ENCODE measurements at regions not wholly inside any gene's neighbourhood (a gene's known extent, or its start where the extent isn't known, plus 50 kb on each side); places are given as distances from the start of the nearest gene placed in this dataset.

GRCh38 chr4:125948021-125948420, 633.3 kb downstream of the FAT4 start:
- Histone ChIP-seq H3K27ac (ENCODE audit: low read length in 2 of 2) (no peak overlapping the region), H3K4me3 (ENCODE audit: control extremely low read depth in 1 of 5, extremely low read depth in 1 of 5, insufficient read depth in 1 of 5, low read depth in 2 of 5, low read length in 4 of 5) (no peak overlapping the region), H3K4me2 (replicated peaks; ENCODE audit: low read depth, low read length, poor library complexity, severe bottlenecking) (no peak overlapping the region), H4K20me1 (ENCODE audit: control insufficient read depth, insufficient read depth, low read length, poor library complexity, severe bottlenecking) (no peaks in the 10 kb centered on the region), H3K9ac (ENCODE audit: low read length) (no peak overlapping the region), H3K36me3 (replicated peaks in 1 of 2; ENCODE audit: control extremely low read depth in 1 of 2, control insufficient read depth in 1 of 2, extremely low read depth in 1 of 2, insufficient read depth in 2 of 2, low read length in 1 of 2) (no peaks in the 10 kb centered on the region), H3K9me3 (ENCODE audit: control extremely low read depth in 1 of 3, control insufficient read depth in 2 of 3, insufficient read depth in 1 of 3, low read length in 2 of 3) (peaks cover 0 to 1% (median 0%) of the 10 kb centered on the region in 3 donors), H2AFZ (ENCODE audit: insufficient read depth, low read depth, low read length, poor library complexity, severe bottlenecking) (no peak overlapping the region), H3K4me1 (ENCODE audit: control insufficient read depth in 2 of 2, insufficient read depth in 2 of 2, low read length in 2 of 2) (no peaks in the 10 kb centered on the region), H3K27me3 (replicated peaks in 1 of 4; ENCODE audit: control extremely low read depth in 1 of 4, control insufficient read depth in 3 of 4, insufficient read depth in 4 of 4, low read length in 3 of 4) (no peaks in the 10 kb centered on the region), H3K79me2 (ENCODE audit: control insufficient read depth, insufficient read depth, low read length) (no peaks in the 10 kb centered on the region)
- no peak overlapping the region for H3K4me3 Mint-ChIP-seq
- no peak for ATAC-seq (ENCODE audit: low read depth)
- POLR2A ChIA-PET: no interaction called here
- CTCF ChIA-PET: no interaction called here
- H3K27ac Mint-ChIP-seq: no peak overlapping the region
- intact Hi-C loops (cut with micrococcal nuclease): no loop called here
- no peaks in the 10 kb centered on the region for H3K27me3 Mint-ChIP-seq
- H3K9me3 Mint-ChIP-seq (ENCODE audit: insufficient read depth): peaks cover 2% of the 10 kb centered on the region
- DNase-seq: no peak
- no peaks in the 10 kb centered on the region for H3K4me1 Mint-ChIP-seq
- TF ChIP-seq EZH2 (IDR thresholded peaks at IDR 0.05; ENCODE audit: borderline replicate concordance, insufficient read depth, low read depth, low read length, poor library complexity, severe bottlenecking) (no peak), CTCF (IDR thresholded peaks at IDR 0.05) (no peak)
- WGBS (ENCODE audit: insufficient coverage): 63% methylated on average over 2 of the region's 4 CpGs

GRCh38 chr4:125951261-125951887, 636.6 kb downstream of the FAT4 start:
- no peak overlapping the region for H3K4me2 ChIP-seq (replicated peaks; ENCODE audit: low read depth, low read length, poor library complexity, severe bottlenecking)
- WGBS (ENCODE audit: insufficient coverage): no CpG with 5 or more reads among the region's 1 CpG
- no peak for ATAC-seq (ENCODE audit: low read depth)
- no peaks in the 10 kb centered on the region for H3K4me1 ChIP-seq (ENCODE audit: control insufficient read depth in 2 of 2, insufficient read depth in 2 of 2, low read length in 2 of 2)
- no peak for TF ChIP-seq CTCF (IDR thresholded peaks at IDR 0.05)
- TF ChIP-seq EZH2 (IDR thresholded peaks at IDR 0.05; ENCODE audit: borderline replicate concordance, insufficient read depth, low read depth, low read length, poor library complexity, severe bottlenecking): no peak
- H3K36me3 ChIP-seq (replicated peaks in 1 of 2; ENCODE audit: control extremely low read depth in 1 of 2, control insufficient read depth in 1 of 2, extremely low read depth in 1 of 2, insufficient read depth in 2 of 2, low read length in 1 of 2): no peaks in the 10 kb centered on the region
- Mint-ChIP-seq H3K4me1 (no peaks in the 10 kb centered on the region), H3K27me3 (no peaks in the 10 kb centered on the region), H3K4me3 (no peak overlapping the region), H3K9me3 (ENCODE audit: insufficient read depth) (no peaks in the 10 kb centered on the region), H3K27ac (no peak overlapping the region)
- no peak overlapping the region for H3K27ac ChIP-seq (ENCODE audit: low read length in 2 of 2)
- peaks cover 0 to 1% (median 0%) of the 10 kb centered on the region in 3 donors for H3K9me3 ChIP-seq (ENCODE audit: control extremely low read depth in 1 of 3, control insufficient read depth in 2 of 3, insufficient read depth in 1 of 3, low read length in 2 of 3)
- no peak overlapping the region for H3K4me3 ChIP-seq (ENCODE audit: control extremely low read depth in 1 of 5, extremely low read depth in 1 of 5, insufficient read depth in 1 of 5, low read depth in 2 of 5, low read length in 4 of 5)
- ChIA-PET CTCF (no interaction called here), POLR2A (no interaction called here)
- H3K9ac ChIP-seq (ENCODE audit: low read length): no peak overlapping the region
- H3K79me2 ChIP-seq (ENCODE audit: control insufficient read depth, insufficient read depth, low read length): no peaks in the 10 kb centered on the region
- H2AFZ ChIP-seq (ENCODE audit: insufficient read depth, low read depth, low read length, poor library complexity, severe bottlenecking): no peak overlapping the region
- DNase-seq: no peak
- H4K20me1 ChIP-seq (ENCODE audit: control insufficient read depth, insufficient read depth, low read length, poor library complexity, severe bottlenecking): no peaks in the 10 kb centered on the region
- no peaks in the 10 kb centered on the region for H3K27me3 ChIP-seq (replicated peaks in 1 of 4; ENCODE audit: control extremely low read depth in 1 of 4, control insufficient read depth in 3 of 4, insufficient read depth in 4 of 4, low read length in 3 of 4)
- intact Hi-C loops (cut with micrococcal nuclease): no loop called here

Measured in B cell (primary cell).